PC-9 (cell line): ENCODE measurements at regions not wholly inside any gene's neighbourhood (a gene's known extent, or its start where the extent isn't known, plus 50 kb on each side); places are given as distances from the start of the nearest gene placed in this dataset.

Experiments used
- CTCF ChIP-seq: fragments of 200-600 bp; sonication (generic); conservative IDR thresholded peaks from 2 replicates; pipeline ENCODE4 v1.6.1; 2017; ENCODE audit warnings: mixed run types, antibody characterized with exemption, mild to moderate bottlenecking, moderate library complexity
- EZH2 ChIP-seq: fragments of 200-600 bp; sonication (generic); IDR thresholded peaks from 2 replicates; pipeline ENCODE4 v1.8.0; 2017; ENCODE audit warnings: antibody characterized with exemption, low read depth

GRCh38 chr18:29076645-29077044, 899.7 kb upstream of the CDH2 start:
- TF ChIP-seq CTCF (no peak), EZH2 (no peak)
